ENCODE measurements at regions not wholly inside any gene's neighbourhood (a gene's known extent, or its start where the extent isn't known, plus 50 kb on each side); places are given as distances from the start of the nearest gene placed in this dataset.

DNA sequence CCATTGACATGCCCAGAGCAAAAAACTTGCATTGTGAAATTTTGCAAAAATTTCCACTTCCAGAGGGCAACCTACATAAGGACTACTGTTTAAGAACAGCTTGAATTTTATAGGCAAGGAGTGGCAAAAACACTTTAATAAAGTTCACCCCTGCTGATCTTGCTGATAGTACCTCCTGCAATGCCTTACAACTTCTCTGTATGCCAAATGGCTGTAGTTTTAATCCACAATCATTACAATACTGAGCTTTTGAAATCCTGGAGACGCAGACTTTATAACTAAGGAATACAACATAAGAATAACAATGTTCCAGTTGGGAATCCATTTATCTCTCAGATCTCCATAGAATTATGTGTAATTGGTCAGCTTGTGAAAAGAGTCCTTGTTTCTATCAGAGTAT, 247.5 kb downstream of the KCNJ3 start:
- no peak overlapping the region for H3K9ac ChIP-seq (ENCODE audit: low read depth, low read length, poor library complexity, severe bottlenecking)
- H3K4me1 ChIP-seq (ENCODE audit: insufficient read depth, low read length, poor library complexity, severe bottlenecking): no peaks in the 10 kb centered on the region
- no peaks in the 10 kb centered on the region for H4K20me1 ChIP-seq (ENCODE audit: insufficient read depth, low read length, poor library complexity, severe bottlenecking)
- no peak overlapping the region for H3K4me3 ChIP-seq (ENCODE audit: low read length, poor library complexity, severe bottlenecking)
- H3K9me3 ChIP-seq (ENCODE audit: insufficient read depth, low read depth, low read length): no peaks in the 10 kb centered on the region
- H3K4me2 ChIP-seq (ENCODE audit: low read depth, low read length, poor library complexity, severe bottlenecking): no peak overlapping the region
- no peaks in the 10 kb centered on the region for H3K27me3 ChIP-seq (ENCODE audit: insufficient read depth, low read length, poor library complexity, severe bottlenecking)
- no peaks in the 10 kb centered on the region for H3K36me3 ChIP-seq (ENCODE audit: insufficient read depth, low read length)
- no peaks in the 10 kb centered on the region for H3K9me2 ChIP-seq (replicated peaks; ENCODE audit: low read depth, low read length)
- no peaks in the 10 kb centered on the region for H3K79me2 ChIP-seq (ENCODE audit: insufficient read depth, low read length)
- TF ChIP-seq, protein P1, sequence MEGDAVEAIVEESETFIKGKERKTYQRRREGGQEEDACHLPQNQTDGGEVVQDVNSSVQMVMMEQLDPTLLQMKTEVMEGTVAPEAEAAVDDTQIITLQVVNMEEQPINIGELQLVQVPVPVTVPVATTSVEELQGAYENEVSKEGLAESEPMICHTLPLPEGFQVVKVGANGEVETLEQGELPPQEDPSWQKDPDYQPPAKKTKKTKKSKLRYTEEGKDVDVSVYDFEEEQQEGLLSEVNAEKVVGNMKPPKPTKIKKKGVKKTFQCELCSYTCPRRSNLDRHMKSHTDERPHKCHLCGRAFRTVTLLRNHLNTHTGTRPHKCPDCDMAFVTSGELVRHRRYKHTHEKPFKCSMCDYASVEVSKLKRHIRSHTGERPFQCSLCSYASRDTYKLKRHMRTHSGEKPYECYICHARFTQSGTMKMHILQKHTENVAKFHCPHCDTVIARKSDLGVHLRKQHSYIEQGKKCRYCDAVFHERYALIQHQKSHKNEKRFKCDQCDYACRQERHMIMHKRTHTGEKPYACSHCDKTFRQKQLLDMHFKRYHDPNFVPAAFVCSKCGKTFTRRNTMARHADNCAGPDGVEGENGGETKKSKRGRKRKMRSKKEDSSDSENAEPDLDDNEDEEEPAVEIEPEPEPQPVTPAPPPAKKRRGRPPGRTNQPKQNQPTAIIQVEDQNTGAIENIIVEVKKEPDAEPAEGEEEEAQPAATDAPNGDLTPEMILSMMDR (conservative IDR thresholded peaks at IDR 0.05; ENCODE audit: low read length): no peak
- TF ChIP-seq EZH2phosphoT487 (IDR thresholded peaks at IDR 0.05; ENCODE audit: borderline replicate concordance): no peak
- no peaks in the 10 kb centered on the region for H3F3A ChIP-seq (ENCODE audit: low read depth)
- H2AFZ ChIP-seq (ENCODE audit: low read length): no peak overlapping the region

DNA sequence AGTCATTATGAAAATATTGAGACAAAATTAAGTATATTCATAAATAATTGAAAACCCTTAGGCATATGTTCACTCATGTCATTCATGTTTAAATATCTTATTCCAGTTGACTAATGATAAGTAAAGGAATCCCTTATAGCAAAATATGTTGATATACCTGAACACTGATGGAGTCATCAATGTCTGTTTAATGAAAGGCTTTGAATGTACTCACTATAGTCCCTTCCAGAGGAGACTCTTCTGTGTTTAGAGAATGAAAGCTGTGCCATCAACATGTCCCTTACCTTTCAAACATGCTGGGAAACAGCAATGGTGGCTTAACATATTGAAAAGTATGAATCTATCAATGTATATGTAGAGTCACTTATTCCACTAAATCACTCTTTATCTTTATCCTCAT, 242.9 kb downstream of the KCNJ3 start:
- Histone ChIP-seq H3K4me2 (ENCODE audit: low read depth, low read length, poor library complexity, severe bottlenecking) (no peak overlapping the region), H3K79me2 (ENCODE audit: insufficient read depth, low read length) (no peaks in the 10 kb centered on the region), H3K9ac (ENCODE audit: low read depth, low read length, poor library complexity, severe bottlenecking) (no peak overlapping the region), H2AFZ (ENCODE audit: low read length) (no peak overlapping the region), H4K20me1 (ENCODE audit: insufficient read depth, low read length, poor library complexity, severe bottlenecking) (no peaks in the 10 kb centered on the region), H3K9me2 (replicated peaks; ENCODE audit: low read depth, low read length) (no peaks in the 10 kb centered on the region), H3K36me3 (ENCODE audit: insufficient read depth, low read length) (no peaks in the 10 kb centered on the region), H3K9me3 (ENCODE audit: insufficient read depth, low read depth, low read length) (no peaks in the 10 kb centered on the region), H3K27me3 (ENCODE audit: insufficient read depth, low read length, poor library complexity, severe bottlenecking) (no peaks in the 10 kb centered on the region), H3F3A (ENCODE audit: low read depth) (no peaks in the 10 kb centered on the region), H3K4me3 (ENCODE audit: low read length, poor library complexity, severe bottlenecking) (no peak overlapping the region), H3K4me1 (ENCODE audit: insufficient read depth, low read length, poor library complexity, severe bottlenecking) (no peaks in the 10 kb centered on the region)
- TF ChIP-seq EZH2phosphoT487 (IDR thresholded peaks at IDR 0.05; ENCODE audit: borderline replicate concordance): no peak
- TF ChIP-seq, protein P1 (conservative IDR thresholded peaks at IDR 0.05; ENCODE audit: low read length): no peak

DNA sequence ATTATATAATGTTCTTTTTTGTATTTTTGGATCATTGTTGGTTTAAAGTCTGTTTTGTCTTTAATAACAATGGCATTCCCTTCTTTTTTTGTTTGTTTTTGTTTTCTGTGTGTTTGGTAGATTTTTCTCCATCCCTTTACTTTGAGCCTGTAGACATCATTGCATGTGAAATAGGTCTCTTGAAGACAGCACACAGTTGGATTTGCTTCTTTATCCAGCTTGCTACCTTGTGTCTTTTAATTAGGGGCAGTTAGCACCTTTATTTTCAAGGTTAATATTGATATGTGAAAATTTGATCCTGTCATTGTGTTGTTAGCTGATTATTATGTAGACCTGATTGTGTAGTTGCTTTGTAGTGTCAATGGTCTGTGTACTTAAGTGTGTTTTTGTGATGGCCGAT, 235.7 kb downstream of the KCNJ3 start:
- Histone ChIP-seq H3K9me3 (ENCODE audit: insufficient read depth, low read depth, low read length) (no peaks in the 10 kb centered on the region), H3K27me3 (ENCODE audit: insufficient read depth, low read length, poor library complexity, severe bottlenecking) (no peaks in the 10 kb centered on the region), H3K4me2 (ENCODE audit: low read depth, low read length, poor library complexity, severe bottlenecking) (no peak overlapping the region), H2AFZ (ENCODE audit: low read length) (no peak overlapping the region), H3K36me3 (ENCODE audit: insufficient read depth, low read length) (no peaks in the 10 kb centered on the region), H3K9ac (ENCODE audit: low read depth, low read length, poor library complexity, severe bottlenecking) (no peak overlapping the region), H3K4me3 (ENCODE audit: low read length, poor library complexity, severe bottlenecking) (no peak overlapping the region), H4K20me1 (ENCODE audit: insufficient read depth, low read length, poor library complexity, severe bottlenecking) (no peaks in the 10 kb centered on the region), H3K79me2 (ENCODE audit: insufficient read depth, low read length) (no peaks in the 10 kb centered on the region), H3K4me1 (ENCODE audit: insufficient read depth, low read length, poor library complexity, severe bottlenecking) (no peaks in the 10 kb centered on the region), H3K9me2 (replicated peaks; ENCODE audit: low read depth, low read length) (no peaks in the 10 kb centered on the region), H3F3A (ENCODE audit: low read depth) (no peaks in the 10 kb centered on the region)
- TF ChIP-seq, protein P1 (conservative IDR thresholded peaks at IDR 0.05; ENCODE audit: low read length): no peak
- no peak for TF ChIP-seq EZH2phosphoT487 (IDR thresholded peaks at IDR 0.05; ENCODE audit: borderline replicate concordance)
